ENCODE measurements at regions not wholly inside any gene's neighbourhood (a gene's known extent, or its start where the extent isn't known, plus 50 kb on each side); places are given as distances from the start of the nearest gene placed in this dataset.
A peak's percentile ranks its signal among the peaks of the same experiment; 100 is the strongest.
"Not testable (repeated sequence)": the region's sequence is repeated elsewhere in the genome, so short reads cannot be mapped to it uniquely, and the experiment has no call there.

DNA sequence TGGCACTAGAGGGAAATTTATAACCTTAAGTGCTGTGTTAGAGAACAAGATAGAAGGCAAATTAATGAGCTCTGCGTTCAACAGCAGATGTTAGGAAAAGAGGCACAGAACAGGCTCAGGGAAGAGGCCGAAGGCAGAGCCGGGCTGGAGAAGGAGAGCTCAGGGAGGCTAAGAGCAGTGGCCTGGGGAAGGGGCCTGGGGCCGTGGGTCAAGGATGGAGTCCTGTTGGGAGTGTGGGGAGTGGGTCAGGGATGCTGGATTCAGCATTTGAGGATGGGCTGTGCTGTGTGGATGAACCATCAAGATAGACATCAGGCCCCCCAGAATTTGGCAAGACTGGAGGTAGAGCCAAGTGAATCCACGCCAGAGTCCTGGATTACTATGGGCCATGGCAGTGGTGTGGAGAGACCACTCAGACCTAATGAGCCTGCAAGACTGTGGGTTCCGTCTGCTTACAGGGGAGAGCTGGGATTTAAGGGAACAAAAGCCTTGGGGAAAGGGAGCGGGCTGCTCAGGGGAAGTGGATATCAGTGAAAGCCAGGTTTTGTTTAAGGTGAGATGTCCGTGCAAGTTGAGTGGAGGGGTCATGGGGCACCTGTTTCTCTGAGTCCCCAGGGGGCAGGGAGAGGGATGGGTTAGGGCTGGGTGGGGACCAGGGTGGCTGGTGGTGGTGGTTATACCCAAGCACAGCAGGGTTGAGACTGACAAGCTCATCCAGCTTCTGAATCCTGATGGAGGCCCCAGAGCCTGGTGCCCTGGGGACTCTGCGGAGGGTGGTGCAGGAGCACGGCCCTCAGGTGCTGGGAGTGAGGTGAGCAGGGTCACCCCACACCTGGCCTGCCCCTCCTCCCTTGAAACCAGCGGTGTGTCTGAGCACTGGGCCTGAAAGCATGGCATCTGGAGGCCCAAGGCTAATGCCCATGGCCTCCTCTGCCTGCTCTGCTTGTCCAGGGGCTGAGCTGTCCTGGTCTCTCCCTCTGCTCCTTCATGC is 101.7 kb downstream of the BMS1 start:
- no peak for DNase-seq

DNA sequence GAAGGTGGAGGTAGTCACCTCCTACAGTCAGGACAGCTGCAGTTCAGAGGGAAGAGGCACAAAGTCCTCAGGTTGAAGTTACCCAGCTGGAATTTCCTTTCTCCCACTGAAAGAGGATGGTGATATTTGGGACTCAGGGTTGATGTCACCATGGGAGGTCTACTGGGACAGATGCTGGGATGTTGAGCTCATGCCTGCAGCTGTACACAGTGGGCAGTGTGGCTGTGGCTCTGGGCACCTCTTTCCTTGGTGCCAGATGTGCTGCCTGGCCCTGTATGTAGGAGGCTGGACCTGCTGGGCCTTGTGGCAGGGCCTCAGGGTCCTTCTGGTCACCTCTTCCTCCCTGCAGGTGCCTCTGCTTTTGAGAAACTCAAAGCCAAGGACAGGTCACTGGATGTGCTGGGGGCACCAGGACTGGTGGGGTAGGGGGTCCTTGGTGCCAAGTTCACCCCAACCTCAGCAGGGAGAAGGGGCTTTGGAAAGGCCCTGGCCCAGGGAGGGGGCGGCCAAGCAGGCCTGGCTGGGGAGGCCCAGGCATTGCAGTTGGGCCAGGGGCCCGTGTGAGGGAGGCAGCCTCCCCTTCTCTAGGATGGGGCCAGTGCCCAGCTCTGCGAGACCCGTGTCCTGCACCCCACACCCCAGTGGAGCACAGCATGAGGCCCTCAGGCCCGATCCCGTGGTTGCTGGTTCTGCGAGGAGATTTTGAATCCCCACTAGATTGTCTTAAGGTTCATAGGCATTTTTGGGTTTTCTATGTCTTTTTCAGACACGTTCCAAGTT is 103.1 kb downstream of the BMS1 start:
- DNase-seq, result no peak

DNA sequence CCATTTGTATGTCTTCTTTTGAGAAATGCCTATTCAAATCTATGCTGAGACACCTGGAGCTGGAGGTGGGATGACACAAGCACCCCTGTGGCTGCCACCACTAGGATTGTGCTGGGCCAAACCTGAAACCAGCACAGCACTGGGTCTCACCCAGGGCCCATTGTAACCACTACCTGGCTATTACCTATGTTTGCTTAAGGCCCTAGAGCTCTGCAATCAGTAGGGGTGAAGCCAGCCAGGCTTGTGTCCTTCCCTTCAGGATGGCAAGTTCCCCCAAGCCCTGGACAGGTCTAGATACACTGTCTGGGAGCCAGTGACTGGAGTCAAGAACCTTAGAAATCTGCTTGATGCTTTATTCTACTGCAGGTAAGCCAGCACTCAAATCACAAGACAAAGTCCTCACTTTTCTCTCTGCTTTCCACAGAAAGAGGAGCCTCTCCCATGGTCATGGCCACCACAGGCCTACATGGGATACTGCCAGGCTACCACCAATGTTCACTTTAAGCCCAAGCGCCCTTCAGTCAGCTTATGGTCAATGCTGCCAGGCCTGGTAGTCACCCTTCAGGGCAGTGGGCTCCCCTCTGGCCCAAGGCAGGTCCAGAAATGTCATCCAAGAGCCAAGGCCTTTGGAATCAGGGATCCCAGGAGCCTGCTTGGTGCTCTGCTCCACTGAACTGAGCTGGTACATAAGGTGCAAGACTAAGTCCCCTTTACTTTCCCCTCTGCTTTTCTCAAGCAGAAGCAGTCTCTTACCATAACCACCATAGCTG is 105.3 kb downstream of the BMS1 start:
- DNase-seq, result no peak

DNA sequence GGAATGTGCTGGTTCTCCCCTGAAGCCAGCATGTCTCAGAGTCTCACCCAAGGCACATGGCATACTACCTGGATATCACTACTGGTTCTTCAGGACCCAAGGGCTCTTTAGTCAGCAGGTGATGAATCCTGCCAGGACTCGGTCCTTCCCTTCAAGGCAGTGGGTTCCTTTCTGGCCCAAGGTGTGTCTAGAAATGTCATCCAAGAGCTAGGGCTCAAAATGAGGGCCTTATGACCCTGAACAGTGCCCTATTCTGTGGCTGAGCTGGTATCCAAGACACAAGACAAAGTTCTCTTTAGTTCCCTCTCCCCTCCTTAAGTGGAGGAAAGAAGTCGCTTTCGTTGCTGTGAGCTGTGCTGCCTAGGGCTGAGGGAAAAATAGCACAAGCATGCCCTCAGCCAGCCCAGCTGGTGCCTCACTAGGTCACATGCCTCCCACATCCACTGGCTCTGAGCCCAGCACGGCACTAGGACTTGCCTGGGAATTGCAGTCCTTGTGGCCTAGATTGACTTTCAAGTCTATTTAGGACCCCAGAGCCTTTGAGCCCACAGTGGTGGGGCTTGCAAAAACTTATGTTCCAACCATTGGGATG is 106.0 kb downstream of the BMS1 start:
- DNase-seq, result no peak

DNA sequence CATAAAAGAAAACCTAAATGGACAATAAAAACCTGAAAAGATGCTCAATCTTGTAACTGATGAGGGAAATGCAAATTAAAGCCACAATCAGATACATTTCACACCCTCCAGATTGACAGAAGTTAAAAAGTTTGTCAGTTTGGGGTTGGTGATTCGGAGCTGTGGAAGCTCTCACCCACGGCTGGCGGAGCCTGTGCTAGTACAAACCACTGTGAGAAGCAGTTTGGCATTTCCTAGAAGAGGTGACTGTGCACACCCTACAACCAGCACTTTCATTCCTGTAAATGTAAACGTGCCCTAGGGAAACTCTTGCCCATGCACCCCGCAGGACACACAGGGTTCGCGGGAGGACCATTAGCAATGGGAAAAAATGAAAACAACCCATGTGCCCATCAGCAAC is 114.1 kb downstream of the BMS1 start:
- no peak for DNase-seq

DNA sequence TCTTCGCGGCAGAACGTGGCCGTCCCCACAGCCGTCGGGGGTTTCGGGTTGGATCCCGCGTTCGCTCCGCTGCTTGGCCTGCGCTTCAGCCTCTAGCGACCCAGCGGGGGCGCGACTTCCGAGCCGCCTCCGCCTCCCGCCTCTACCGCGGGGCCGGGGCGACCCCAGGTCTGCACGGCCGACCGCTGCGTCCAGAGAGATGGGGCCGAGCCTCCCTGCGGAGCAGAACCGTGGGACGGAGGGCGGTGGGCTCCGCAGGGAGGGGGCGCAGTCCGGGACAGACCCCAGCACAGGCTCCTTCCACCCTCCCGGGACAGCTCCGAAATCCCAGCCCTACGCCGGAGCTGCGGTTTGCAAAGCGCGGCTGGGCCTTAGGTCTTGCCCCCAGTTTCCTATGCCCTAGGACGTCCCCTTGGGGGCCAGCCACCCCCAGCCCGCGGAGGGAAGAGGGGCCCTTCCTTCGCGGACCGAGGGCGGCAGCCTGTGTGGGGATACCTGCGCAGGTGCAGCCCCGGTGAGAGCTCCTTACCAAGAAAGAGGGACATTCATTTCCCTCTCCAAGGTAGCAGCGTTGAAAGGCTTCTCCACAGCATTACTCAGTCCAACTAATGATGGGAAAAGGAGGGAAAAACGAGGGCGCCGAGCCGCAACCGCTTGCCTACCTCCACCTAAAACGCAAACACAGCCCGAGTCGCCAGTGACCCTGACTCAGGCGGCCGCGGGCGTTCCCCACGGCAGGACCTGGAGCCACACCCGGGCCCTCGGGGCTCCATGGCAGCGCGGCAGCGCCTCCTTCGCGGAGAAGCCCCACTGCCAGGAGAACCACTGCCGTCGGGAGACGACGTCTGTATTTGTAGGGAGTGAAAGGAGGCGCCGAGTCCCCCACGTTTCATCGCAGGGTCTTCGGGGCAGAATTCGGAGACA is 115.7 kb downstream of the BMS1 start:
- DNase-seq, result peak; percentile 45

DNA sequence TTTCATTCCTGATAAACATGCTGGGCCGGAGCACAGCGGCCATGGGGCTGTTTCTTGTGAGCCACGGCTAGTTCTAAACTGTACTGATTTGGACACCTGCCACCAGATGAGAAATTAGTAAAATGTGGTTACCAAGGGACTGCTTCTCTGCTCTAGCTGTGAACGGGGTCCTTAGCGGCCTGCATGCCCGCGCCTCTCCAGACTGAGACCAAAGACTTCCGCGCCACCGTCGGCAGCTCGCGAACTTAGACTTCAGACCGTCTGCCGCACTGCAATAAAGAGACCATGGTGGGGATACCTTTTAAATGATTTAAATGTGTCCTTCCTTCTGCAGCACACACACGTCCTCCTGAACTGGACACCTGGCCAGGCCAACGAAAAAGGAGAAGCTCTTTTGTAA is 116.4 kb downstream of the BMS1 start:
- DNase-seq, result no peak

DNA sequence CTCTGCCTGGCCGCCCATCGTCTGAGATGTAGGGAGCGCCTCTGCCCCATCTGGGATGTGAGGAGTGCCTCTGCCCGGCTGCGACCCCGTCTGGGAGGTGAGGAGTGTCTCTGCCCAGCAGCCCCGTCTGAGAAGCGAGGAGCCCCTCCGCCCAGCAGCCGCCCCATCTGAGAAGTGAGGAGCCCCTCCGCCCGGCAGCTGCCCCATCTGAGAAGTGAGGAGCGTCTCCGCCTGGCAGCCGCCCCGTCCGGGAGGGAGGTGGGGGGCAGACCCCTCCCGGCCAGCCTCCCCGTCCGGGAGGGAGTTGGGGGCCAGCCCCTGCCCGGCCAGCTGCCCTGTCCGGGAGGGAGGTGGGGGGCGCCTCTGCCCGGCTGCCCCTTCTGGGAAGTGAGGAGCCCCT is 117.8 kb downstream of the BMS1 start:
- not testable (repeated sequence) for DNase-seq

DNA sequence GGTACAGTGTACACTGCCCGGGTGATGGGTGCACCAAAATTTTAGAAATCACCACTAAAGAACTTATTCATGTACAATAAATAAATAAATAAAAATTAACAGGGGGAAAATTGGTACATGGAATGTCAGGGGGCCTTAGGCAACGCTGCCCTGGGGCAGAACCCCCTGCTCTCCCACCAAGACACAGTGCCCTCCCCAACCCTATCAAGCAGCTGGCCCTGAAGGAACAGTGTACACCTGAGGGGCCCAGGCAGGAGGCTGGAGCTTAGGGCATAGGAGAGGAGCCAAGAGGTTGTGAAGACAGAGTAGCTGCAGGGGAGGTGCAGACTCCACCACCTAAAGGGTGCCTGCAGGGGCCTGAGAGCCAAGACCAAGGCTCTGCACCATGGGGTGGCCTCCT is 128.8 kb downstream of the BMS1 start:
- no peak for DNase-seq

DNA sequence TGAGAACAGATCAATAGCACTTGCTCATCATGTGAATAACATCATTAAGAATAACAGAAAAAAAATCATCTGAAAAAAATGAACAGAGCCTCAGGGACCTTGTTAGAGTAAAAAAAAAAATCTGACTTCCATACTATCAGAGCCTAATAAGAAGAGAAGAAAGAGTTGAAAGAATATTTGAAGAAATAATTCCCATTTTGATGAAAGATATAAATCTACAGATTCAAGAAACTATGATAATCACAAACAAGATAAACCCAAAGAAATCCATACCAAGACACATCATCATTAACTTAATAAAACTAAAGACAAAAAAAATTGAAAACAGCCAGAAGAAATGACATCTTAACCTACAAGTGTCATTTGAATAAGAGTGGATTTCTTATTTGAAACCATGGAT is 134.4 kb downstream of the BMS1 start:
- no peak for DNase-seq

DNA sequence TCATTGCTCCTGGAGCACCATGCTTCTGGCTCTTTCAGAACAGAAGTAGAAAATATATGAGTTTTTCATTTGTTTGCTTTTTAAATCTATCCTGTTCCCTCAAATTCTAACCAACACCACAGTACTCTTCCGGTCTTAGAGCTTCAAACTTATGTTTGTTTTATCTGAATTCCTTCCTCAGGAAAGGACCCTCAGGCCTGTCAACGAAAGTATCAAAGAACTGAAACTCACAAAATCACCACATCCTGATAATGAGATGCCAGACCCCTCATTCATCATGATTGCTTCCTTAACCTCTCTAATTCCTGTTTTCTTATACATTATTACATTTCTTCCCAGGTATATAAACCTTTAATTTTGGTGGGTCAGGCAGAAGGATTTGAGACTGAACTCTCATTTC is 135.2 kb downstream of the BMS1 start:
- no peak for DNase-seq

DNA sequence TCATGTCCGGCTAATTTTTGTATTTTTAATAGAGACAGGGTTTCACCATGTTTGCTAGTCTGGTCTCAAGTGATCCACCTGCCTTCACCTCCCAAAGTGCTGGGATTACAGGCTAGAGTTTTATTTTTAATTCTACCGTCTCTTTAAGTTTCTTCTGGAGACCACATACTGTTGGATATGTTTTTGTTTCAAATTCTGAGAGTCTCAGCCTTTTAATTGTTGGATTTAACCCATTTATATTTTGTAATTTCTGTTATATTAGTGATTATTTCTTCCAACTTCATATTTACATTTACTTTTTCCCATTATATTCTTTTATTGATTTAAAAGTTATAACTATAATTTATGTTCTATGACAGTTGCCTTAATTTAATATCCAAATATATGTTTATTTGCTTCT is 139.4 kb downstream of the BMS1 start:
- DNase-seq, result no peak

DNA sequence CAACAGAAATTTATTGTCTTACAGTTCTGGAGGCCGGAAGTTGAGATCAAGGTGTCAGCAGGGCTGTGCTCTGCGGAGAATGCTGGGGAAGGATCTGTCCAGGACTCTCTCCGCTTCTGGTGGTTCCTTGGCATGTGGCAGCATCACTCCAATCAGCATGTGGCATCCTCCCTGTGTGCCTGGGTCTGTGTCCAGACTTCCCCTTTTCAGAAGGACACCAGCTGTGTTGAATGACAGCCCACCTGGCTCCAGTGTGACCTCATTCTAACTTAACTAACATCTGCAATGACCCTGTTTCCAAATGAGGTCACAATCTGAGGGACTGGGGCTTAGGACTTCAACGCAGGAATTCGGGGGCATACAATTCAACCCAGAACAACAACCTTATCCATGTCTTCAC is 141.9 kb downstream of the BMS1 start:
- DNase-seq, result no peak

DNA sequence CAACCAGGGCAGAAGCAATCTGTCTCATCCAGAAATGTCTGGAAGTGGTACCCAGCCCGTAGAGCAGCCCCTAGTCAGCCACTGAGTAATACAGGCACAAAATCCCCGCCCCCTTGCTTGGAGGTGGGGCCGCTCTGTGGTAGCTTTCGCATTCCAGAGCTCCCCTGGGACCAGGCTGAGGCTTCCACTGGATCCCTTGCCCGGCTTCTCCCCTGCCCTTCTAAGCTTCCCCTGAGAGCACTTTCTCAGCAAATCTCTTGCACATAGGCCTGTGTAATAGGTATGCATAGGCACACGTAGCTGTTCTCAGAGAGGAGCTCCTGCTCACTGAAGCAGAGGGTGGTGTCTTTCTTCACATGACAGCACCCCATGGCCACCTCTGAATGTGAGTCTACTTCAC is 144.2 kb downstream of the BMS1 start:
- no peak for DNase-seq

DNA sequence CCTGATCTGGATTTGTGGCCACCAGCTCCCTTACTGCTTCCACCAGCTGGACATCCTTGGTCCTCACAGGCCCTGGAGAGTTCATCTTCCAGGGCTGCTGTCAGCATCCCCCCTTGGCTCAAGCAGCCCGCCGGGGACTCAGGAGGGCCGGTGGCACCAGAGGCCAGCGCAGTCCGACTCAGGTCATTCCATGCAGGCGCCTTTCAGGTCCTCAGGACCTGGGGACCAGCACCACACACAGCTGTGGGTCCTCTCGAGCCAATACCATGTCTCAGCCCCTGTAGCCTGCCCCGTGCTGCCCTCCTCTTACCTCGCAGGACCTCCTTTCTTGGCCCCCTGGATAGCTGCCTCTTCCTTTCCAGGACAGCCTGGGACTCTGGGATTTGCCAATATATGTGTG is 145.5 kb downstream of the BMS1 start:
- no peak for DNase-seq

DNA sequence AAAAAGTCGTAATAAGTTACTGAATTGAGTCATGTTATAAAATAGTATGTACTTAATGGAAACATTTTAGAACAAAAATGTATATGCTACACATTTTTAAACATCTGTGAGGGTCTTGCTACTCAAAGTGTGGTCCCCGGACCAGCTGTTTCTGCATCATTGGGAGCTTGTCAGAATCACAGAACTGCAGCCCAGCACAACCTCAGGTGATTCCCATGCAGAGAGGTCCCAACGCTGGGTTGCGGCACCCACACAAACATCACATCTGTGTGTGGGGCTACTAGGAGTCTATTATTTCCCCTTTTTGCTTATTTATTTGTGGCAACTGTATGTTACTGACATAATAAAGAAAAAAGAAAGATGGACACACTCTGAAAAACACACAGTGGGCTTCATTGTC is 146.6 kb downstream of the BMS1 start:
- DNase-seq, result no peak

DNA sequence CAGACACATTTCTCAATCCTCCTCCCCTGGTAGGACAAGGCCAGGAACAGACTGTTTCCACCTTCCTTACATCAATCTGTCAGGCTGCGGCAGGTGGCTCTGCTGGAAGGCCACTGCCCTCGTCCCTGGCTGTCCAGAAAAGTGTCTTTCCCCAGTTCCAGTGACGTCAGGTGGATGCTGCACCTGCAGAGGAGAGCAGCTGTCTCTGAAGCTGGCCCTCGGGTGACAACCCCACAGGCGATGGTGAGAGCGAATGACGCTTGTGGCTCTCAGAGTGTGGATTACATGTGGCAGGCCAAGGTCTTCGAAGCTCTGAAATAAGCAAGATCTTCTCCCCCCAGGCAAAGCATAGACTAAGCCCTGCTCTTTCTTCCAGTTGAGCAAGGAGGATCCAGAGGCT is 146.9 kb upstream of the RET start:
- peak; percentile 80 for DNase-seq

DNA sequence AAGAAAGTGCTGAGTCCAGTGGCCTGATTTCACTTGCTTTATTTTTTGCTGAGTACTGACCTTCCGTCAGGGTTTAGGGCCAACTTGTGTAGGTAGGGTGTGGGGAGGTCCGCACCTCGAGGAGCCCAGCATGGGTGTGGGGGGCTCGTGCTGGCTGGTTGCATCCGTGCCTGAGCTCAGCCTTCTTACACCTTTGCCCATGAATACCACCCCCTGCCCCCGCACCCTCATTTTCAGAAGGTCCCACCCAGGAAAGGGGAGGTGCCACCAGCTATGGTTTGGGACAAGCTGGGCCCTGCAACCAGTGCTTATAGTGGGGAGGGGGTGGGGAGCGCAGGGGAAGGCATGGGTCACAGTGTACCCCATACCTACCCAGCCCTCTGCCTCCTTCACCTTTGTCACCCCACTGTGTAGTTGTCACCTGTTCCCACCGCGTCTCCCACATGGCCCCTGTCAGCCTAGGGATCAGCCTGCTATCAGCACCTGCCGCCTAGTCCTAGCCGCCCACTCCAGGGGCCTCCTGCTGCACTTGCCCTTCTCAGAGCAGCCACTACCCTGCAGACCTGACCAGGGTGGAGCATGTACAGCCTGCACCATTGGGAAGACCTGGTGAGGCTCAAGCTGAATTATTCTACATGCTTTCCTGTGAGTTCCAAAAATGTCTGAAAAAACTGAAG is 146.2 kb upstream of the RET start:
- peak; percentile 15 for DNase-seq

DNA sequence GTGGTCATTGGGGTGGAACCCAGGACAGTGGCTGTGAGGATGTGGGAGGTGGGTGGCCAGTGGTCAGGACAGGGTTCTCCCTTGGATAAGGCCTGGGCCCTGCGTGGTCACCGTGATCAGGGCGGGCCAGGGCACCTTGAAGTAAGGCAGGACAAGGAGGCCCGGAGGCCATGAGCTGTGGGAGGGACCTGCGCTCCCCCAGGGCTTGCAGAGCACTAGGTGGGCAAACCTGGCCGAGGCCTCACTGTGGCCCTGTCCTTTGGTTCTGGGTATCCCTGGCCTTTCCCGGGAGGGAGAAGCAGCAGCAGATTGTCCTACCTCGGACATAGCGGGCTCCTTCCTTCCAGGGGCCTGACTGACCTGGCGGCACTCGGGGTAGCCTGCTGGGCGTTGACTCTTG is 144.8 kb upstream of the RET start:
- DNase-seq, result no peak

DNA sequence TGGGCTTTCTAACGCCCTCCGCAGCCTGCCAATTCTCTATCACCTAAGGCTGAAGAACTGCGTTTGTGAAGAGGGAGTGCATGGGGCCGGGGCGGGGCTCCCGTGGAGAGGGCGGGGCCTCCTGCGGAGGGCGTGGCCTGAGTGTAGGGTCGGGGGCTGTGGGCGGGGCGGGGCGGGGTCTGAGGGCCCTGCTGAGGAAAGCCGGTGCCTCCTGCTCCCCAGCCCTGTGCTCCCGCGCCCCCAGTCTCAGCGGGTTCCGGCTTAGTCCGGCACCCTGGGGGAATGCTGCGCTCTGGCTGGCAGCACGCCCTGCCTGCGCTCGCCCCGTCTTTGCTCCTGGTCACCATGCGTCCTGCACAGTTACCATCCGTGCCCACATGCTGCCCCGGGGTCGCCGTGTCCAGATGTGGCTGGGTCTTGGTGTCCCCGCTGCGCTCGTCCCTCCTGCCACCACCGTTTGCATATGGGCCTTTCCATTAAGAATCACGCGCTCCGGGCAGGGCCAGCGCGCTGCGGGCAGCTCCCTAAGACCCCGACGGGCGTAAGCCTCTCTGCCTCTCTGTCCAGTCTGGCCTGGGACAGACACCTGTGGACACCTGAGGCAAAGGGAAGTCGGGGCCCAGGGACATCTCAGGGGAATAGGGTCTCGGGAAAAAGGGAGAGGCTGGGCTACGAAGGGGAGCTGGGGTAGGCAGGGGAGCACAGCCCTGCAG is 144.0 kb upstream of the RET start:
- DNase-seq, result peak; percentile 87

All from DMS53 (cell line).